GM12864 (cell line): ENCODE measurements at regions not wholly inside any gene's neighbourhood (a gene's known extent, or its start where the extent isn't known, plus 50 kb on each side); places are given as distances from the start of the nearest gene placed in this dataset.

ENCODE experiments used
- DNase-seq: peaks from one replicate; pipeline ENCODE4 v3.0.0-alpha.2; 2011; ENCODE audit warnings: low read depth
- H3K4me3 ChIP-seq: 2 replicates; pipeline ENCODE4 v1.5.1; 2011; ENCODE audit warnings: mild to moderate bottlenecking, low read depth, low read length, control low read depth
- CTCF ChIP-seq: IDR thresholded peaks from 2 replicates; pipeline ENCODE4 v1.5.1; 2011; ENCODE audit warnings: low read depth, mild to moderate bottlenecking, moderate library complexity, low read length, control low read depth, inconsistent platforms; ENCODE audit errors: missing control alignments

GRCh38 chr14:106776395-106776983 is 1250.1 kb downstream of the TMEM121 start:
- no peak for DNase-seq
- TF ChIP-seq CTCF = no peak
- H3K4me3 ChIP-seq = no peak overlapping the region

GRCh38 chr14:106778986-106779385 is 1252.6 kb downstream of the TMEM121 start:
- no peak for DNase-seq
- H3K4me3 ChIP-seq = no peak overlapping the region
- no peak for TF ChIP-seq CTCF

GRCh38 chr14:106786697-106787096 is 1260.3 kb downstream of the TMEM121 start:
- no peak overlapping the region for H3K4me3 ChIP-seq
- DNase-seq = no peak
- TF ChIP-seq CTCF = no peak

- H3K4me3 ChIP-seq = no peak overlapping the region
- TF ChIP-seq CTCF = no peak
- no peak for DNase-seq
These were observed 1261.2 kb downstream of the TMEM121 start for GRCh38 chr14:106787626-106788025.

GRCh38 chr14:106788534-106788933 is 1262.2 kb downstream of the TMEM121 start:
- TF ChIP-seq CTCF = no peak
- no peak for DNase-seq
- H3K4me3 ChIP-seq = no peak overlapping the region

- TF ChIP-seq CTCF = no peak
- no peak for DNase-seq
- no peak overlapping the region for H3K4me3 ChIP-seq
These were observed 1262.9 kb downstream of the TMEM121 start for GRCh38 chr14:106789318-106789717.
